ENCODE measurements at regions not wholly inside any gene's neighbourhood (a gene's known extent, or its start where the extent isn't known, plus 50 kb on each side); places are given as distances from the start of the nearest gene placed in this dataset.

GRCh38 chr1:70542856-70543255 is 131.8 kb downstream of the CTH start:
- Histone ChIP-seq H3K36me3 (ENCODE audit: control insufficient read depth in 1 of 2, insufficient read depth in 2 of 2, low read length in 1 of 2) (no peaks in the 10 kb centered on the region), H3K27ac (ENCODE audit: low read depth in 1 of 2, low read length in 2 of 2) (no peak overlapping the region), H3K27me3 (ENCODE audit: control insufficient read depth in 1 of 2, insufficient read depth in 2 of 2, low read length in 1 of 2) (no peaks in the 10 kb centered on the region), H3K4me3 (ENCODE audit: low read length in 2 of 2) (no peak overlapping the region), H3K4me1 (ENCODE audit: control insufficient read depth in 1 of 2, insufficient read depth in 2 of 2, low read length in 2 of 2) (no peaks in the 10 kb centered on the region), H3K9me3 (ENCODE audit: control insufficient read depth, low read length) (peaks cover 2% of the 10 kb centered on the region)
- ATAC-seq (ENCODE audit: low FRiP score) (no peak), DNase-seq (no peak)
- intact Hi-C loops (cut with DNase I): no loop called here
- WGBS, 2 donors: 80 to 90% methylated on average over 2 of the region's 2 CpGs

GRCh38 chr1:70546726-70547125 is 135.7 kb downstream of the CTH start:
- Histone ChIP-seq H3K27me3 (ENCODE audit: control insufficient read depth in 1 of 2, insufficient read depth in 2 of 2, low read length in 1 of 2) (no peaks in the 10 kb centered on the region), H3K9me3 (ENCODE audit: control insufficient read depth, low read length) (peaks cover 2% of the 10 kb centered on the region), H3K27ac (ENCODE audit: low read depth in 1 of 2, low read length in 2 of 2) (no peak overlapping the region), H3K4me3 (ENCODE audit: low read length in 2 of 2) (no peak overlapping the region), H3K36me3 (ENCODE audit: control insufficient read depth in 1 of 2, insufficient read depth in 2 of 2, low read length in 1 of 2) (no peaks in the 10 kb centered on the region), H3K4me1 (ENCODE audit: control insufficient read depth in 1 of 2, insufficient read depth in 2 of 2, low read length in 2 of 2) (no peaks in the 10 kb centered on the region)
- ATAC-seq (ENCODE audit: low FRiP score) (no peak), DNase-seq (no peak)
- intact Hi-C loops (cut with DNase I): no loop called here
- 79 to 87% methylated on average over 1 of the region's 1 CpG for WGBS, 2 donors

DNA sequence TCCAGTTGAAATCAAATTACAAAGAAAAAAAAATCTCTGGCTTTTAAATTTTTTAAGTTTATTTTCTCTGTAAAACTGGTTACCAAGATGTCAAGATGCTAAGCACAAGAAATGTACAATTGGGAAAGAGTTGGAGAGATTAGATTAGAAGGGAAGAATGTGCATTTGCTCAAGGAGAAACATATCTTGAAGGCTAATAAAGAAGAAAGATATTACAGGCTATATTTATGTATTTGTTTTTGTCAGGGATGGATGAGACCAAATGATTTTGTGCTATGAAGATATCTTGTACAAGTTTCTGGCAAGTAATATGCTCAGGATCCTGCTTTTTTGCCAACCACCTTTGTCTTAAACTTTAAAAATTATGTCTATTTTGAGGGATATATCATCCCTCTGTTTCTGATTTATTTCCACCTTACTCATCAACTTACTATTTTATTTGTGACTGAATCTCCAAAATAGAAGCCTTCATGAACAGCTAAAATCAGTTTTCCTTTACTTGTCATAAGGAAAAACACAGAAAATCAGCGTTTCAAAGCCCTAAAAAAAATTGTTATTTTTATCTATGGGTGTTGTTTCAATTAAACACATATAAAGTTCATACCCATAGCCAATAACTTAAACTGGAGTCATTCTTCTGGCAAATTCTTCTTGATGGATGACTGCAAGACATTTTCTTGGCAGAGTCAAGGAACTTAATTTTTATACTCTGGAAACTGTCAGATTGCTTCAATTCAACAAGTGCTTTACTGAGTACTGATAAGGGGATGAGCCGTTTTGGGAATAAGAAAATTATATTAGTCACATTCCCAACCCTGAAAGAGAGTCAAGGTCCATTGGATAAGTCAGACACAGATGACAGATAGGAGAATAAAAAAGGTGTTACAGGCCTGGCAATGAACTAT is 141.8 kb downstream of the CTH start:
- Histone ChIP-seq H3K4me3 (ENCODE audit: low read length in 2 of 2) (no peak overlapping the region), H3K27ac (ENCODE audit: low read depth in 1 of 2, low read length in 2 of 2) (no peak overlapping the region), H3K9me3 (ENCODE audit: control insufficient read depth, low read length) (no peaks in the 10 kb centered on the region), H3K4me1 (ENCODE audit: control insufficient read depth in 1 of 2, insufficient read depth in 2 of 2, low read length in 2 of 2) (no peaks in the 10 kb centered on the region), H3K27me3 (ENCODE audit: control insufficient read depth in 1 of 2, insufficient read depth in 2 of 2, low read length in 1 of 2) (no peaks in the 10 kb centered on the region), H3K36me3 (ENCODE audit: control insufficient read depth in 1 of 2, insufficient read depth in 2 of 2, low read length in 1 of 2) (no peaks in the 10 kb centered on the region)
- WGBS, 2 donors: 2 to 6% methylated on average over 2 of the region's 2 CpGs
- no peak for DNase-seq
- no peak for ATAC-seq (ENCODE audit: low FRiP score)
- intact Hi-C loops (cut with DNase I): no loop called here

- H3K4me1 ChIP-seq (ENCODE audit: control insufficient read depth in 1 of 2, insufficient read depth in 2 of 2, low read length in 2 of 2): no peaks in the 10 kb centered on the region
- no peaks in the 10 kb centered on the region for H3K36me3 ChIP-seq (ENCODE audit: control insufficient read depth in 1 of 2, insufficient read depth in 2 of 2, low read length in 1 of 2)
- no peak overlapping the region for H3K4me3 ChIP-seq (ENCODE audit: low read length in 2 of 2)
- WGBS, 2 donors: 23 to 53% methylated on average over 1 of the region's 1 CpG
- ATAC-seq (ENCODE audit: low FRiP score): no peak
- H3K27ac ChIP-seq (ENCODE audit: low read depth in 1 of 2, low read length in 2 of 2): no peak overlapping the region
- intact Hi-C loops (cut with DNase I): no loop called here
- no peak for DNase-seq
- no peaks in the 10 kb centered on the region for H3K9me3 ChIP-seq (ENCODE audit: control insufficient read depth, low read length)
- no peaks in the 10 kb centered on the region for H3K27me3 ChIP-seq (ENCODE audit: control insufficient read depth in 1 of 2, insufficient read depth in 2 of 2, low read length in 1 of 2)
Observed at GRCh38 chr1:70553567-70553956, 142.5 kb downstream of the CTH start.

DNA sequence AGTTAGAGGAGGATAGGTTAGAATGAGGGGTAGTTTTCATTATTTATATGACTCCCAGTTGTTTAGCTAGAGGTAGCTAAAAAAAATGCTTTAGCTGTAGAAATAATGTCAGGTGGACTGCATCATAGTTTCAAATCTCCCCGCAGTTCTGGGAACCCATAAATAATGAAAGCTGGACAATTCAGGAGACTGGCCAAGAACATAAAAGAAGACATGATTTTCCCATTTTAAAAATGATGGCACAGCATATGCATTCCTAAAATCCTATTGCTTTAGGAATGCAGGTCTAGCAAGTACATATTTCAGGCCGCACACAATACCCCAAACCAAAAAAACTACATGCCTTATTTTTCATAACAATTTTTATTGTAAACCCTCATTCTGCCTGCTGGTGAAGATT is 143.3 kb downstream of the CTH start:
- Histone ChIP-seq H3K9me3 (ENCODE audit: control insufficient read depth, low read length) (no peaks in the 10 kb centered on the region), H3K4me3 (ENCODE audit: low read length in 2 of 2) (no peak overlapping the region), H3K27ac (ENCODE audit: low read depth in 1 of 2, low read length in 2 of 2) (no peak overlapping the region), H3K36me3 (ENCODE audit: control insufficient read depth in 1 of 2, insufficient read depth in 2 of 2, low read length in 1 of 2) (no peaks in the 10 kb centered on the region), H3K4me1 (ENCODE audit: control insufficient read depth in 1 of 2, insufficient read depth in 2 of 2, low read length in 2 of 2) (no peaks in the 10 kb centered on the region), H3K27me3 (ENCODE audit: control insufficient read depth in 1 of 2, insufficient read depth in 2 of 2, low read length in 1 of 2) (no peaks in the 10 kb centered on the region)
- intact Hi-C loops (cut with DNase I): no loop called here
- no peak for DNase-seq
- 79 to 81% methylated on average over 2 of the region's 2 CpGs for WGBS, 2 donors
- no peak for ATAC-seq (ENCODE audit: low FRiP score)

GRCh38 chr1:70556541-70556940 is 145.5 kb downstream of the CTH start:
- intact Hi-C loops (cut with DNase I): no loop called here
- H3K4me1 ChIP-seq (ENCODE audit: control insufficient read depth in 1 of 2, insufficient read depth in 2 of 2, low read length in 2 of 2): no peaks in the 10 kb centered on the region
- H3K27me3 ChIP-seq (ENCODE audit: control insufficient read depth in 1 of 2, insufficient read depth in 2 of 2, low read length in 1 of 2): no peaks in the 10 kb centered on the region
- no peaks in the 10 kb centered on the region for H3K36me3 ChIP-seq (ENCODE audit: control insufficient read depth in 1 of 2, insufficient read depth in 2 of 2, low read length in 1 of 2)
- H3K27ac ChIP-seq (ENCODE audit: low read depth in 1 of 2, low read length in 2 of 2): no peak overlapping the region
- 85 to 87% methylated on average over 2 of the region's 2 CpGs for WGBS, 2 donors
- H3K4me3 ChIP-seq (ENCODE audit: low read length in 2 of 2): no peak overlapping the region
- no peak for ATAC-seq (ENCODE audit: low FRiP score)
- DNase-seq: no peak
- H3K9me3 ChIP-seq (ENCODE audit: control insufficient read depth, low read length): no peaks in the 10 kb centered on the region

- intact Hi-C loops (cut with DNase I): no loop called here
- H3K9me3 ChIP-seq (ENCODE audit: control insufficient read depth, low read length): no peaks in the 10 kb centered on the region
- WGBS, 2 donors: 83 to 93% methylated on average over 5 of the region's 5 CpGs
- no peaks in the 10 kb centered on the region for H3K4me1 ChIP-seq (ENCODE audit: control insufficient read depth in 1 of 2, insufficient read depth in 2 of 2, low read length in 2 of 2)
- DNase-seq (no peak), ATAC-seq (ENCODE audit: low FRiP score) (no peak)
- no peaks in the 10 kb centered on the region for H3K36me3 ChIP-seq (ENCODE audit: control insufficient read depth in 1 of 2, insufficient read depth in 2 of 2, low read length in 1 of 2)
- H3K27me3 ChIP-seq (ENCODE audit: control insufficient read depth in 1 of 2, insufficient read depth in 2 of 2, low read length in 1 of 2): no peaks in the 10 kb centered on the region
- H3K4me3 ChIP-seq (ENCODE audit: low read length in 2 of 2): no peak overlapping the region
- H3K27ac ChIP-seq (ENCODE audit: low read depth in 1 of 2, low read length in 2 of 2): no peak overlapping the region
Observed at GRCh38 chr1:70567167-70567566, 156.1 kb downstream of the CTH start.

- Histone ChIP-seq H3K36me3 (ENCODE audit: control insufficient read depth in 1 of 2, insufficient read depth in 2 of 2, low read length in 1 of 2) (no peaks in the 10 kb centered on the region), H3K4me3 (ENCODE audit: low read length in 2 of 2) (no peak overlapping the region), H3K27ac (ENCODE audit: low read depth in 1 of 2, low read length in 2 of 2) (no peak overlapping the region), H3K4me1 (ENCODE audit: control insufficient read depth in 1 of 2, insufficient read depth in 2 of 2, low read length in 2 of 2) (no peaks in the 10 kb centered on the region), H3K9me3 (ENCODE audit: control insufficient read depth, low read length) (no peaks in the 10 kb centered on the region), H3K27me3 (ENCODE audit: control insufficient read depth in 1 of 2, insufficient read depth in 2 of 2, low read length in 1 of 2) (no peaks in the 10 kb centered on the region)
- ATAC-seq (ENCODE audit: low FRiP score): no peak
- no peak for DNase-seq
- intact Hi-C loops (cut with DNase I): no loop called here
Observed at GRCh38 chr1:70571191-70571590, 160.1 kb downstream of the CTH start.

DNA sequence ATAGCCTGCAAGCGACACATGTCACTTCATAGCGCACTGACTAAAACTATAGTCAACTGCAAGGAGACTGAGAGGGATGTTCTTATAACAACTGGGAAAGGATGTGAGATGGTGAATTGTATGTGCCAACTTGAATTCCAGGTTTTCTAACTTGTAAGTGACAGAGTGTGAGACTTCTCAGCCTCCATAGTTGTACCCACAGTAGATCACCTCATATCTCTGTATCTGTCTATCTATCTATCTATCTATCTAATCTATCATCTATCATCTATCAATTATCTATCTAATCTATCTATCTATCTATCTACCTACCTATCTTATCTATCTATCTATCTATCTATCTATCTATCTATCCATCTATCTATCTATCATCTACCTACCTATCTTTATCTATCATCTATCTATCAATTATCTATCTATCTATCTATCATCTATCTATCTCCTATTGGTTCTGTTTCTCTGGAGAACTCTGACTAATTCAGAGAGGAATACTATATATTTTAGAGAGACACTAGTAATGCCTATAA is 162.3 kb downstream of the CTH start:
- DNase-seq (no peak), ATAC-seq (ENCODE audit: low FRiP score) (no peak)
- H3K9me3 ChIP-seq (ENCODE audit: control insufficient read depth, low read length): no peaks in the 10 kb centered on the region
- no peak overlapping the region for H3K4me3 ChIP-seq (ENCODE audit: low read length in 2 of 2)
- WGBS, 2 donors: 94 to 98% methylated on average over 2 of the region's 2 CpGs
- intact Hi-C loops (cut with DNase I): no loop called here
- H3K36me3 ChIP-seq (ENCODE audit: control insufficient read depth in 1 of 2, insufficient read depth in 2 of 2, low read length in 1 of 2): no peaks in the 10 kb centered on the region
- no peaks in the 10 kb centered on the region for H3K27me3 ChIP-seq (ENCODE audit: control insufficient read depth in 1 of 2, insufficient read depth in 2 of 2, low read length in 1 of 2)
- no peaks in the 10 kb centered on the region for H3K4me1 ChIP-seq (ENCODE audit: control insufficient read depth in 1 of 2, insufficient read depth in 2 of 2, low read length in 2 of 2)
- no peak overlapping the region for H3K27ac ChIP-seq (ENCODE audit: low read depth in 1 of 2, low read length in 2 of 2)

All from aorta (tissue), 5 donors.